GM23248 (cell line): ENCODE measurements at regions not wholly inside any gene's neighbourhood (a gene's known extent, or its start where the extent isn't known, plus 50 kb on each side); places are given as distances from the start of the nearest gene placed in this dataset.

ENCODE experiments used
- EZH2 ChIP-seq: fragments of 200-600 bp; sonication (generic); IDR thresholded peaks from 2 replicates; pipeline ENCODE4 v1.6.1; 2018; ENCODE audit warnings: antibody characterized with exemption, mild to moderate bottlenecking; ENCODE audit not compliant: insufficient read depth, poor library complexity, severe bottlenecking
- EZH2phosphoT487 ChIP-seq: fragments of 200-600 bp; sonication (generic); IDR thresholded peaks from 2 replicates; pipeline ENCODE4 v1.6.1; 2018; ENCODE audit warnings: antibody characterized with exemption, moderate library complexity, mild to moderate bottlenecking, low read depth; ENCODE audit not compliant: insufficient read depth

- TF ChIP-seq EZH2, result no peak
- no peak for TF ChIP-seq EZH2phosphoT487
These were observed 72.2 kb downstream of the DHRS2 start for GRCh38 chr14:23708343-23708742.
